ENCODE measurements at regions not wholly inside any gene's neighbourhood (a gene's known extent, or its start where the extent isn't known, plus 50 kb on each side); places are given as distances from the start of the nearest gene placed in this dataset.

GRCh38 chr7:97595439-97595838 is 136.4 kb upstream of the TAC1 start:
- TF ChIP-seq SP1 (IDR thresholded peaks at IDR 0.05) (no peak), ELF4 (IDR thresholded peaks at IDR 0.05) (no peak), BHLHE40 (IDR thresholded peaks at IDR 0.05; ENCODE audit: borderline replicate concordance) (no peak), TARDBP (IDR thresholded peaks at IDR 0.05) (no peak), PKNOX1 (IDR thresholded peaks at IDR 0.05) (no peak), CTBP1 (IDR thresholded peaks at IDR 0.05; ENCODE audit: borderline replicate concordance) (no peak), ZNF384 (IDR thresholded peaks at IDR 0.05) (no peak), SUZ12 (IDR thresholded peaks at IDR 0.05) (no peak), FOXM1 (IDR thresholded peaks at IDR 0.05; ENCODE audit: borderline replicate concordance) (no peak), FOXA1 (IDR thresholded peaks at IDR 0.05) (no peak), L3MBTL2 (conservative IDR thresholded peaks at IDR 0.05) (no peak)

All from HEK293T (cell line).